ENCODE measurements at regions not wholly inside any gene's neighbourhood (a gene's known extent, or its start where the extent isn't known, plus 50 kb on each side); places are given as distances from the start of the nearest gene placed in this dataset.

DNA sequence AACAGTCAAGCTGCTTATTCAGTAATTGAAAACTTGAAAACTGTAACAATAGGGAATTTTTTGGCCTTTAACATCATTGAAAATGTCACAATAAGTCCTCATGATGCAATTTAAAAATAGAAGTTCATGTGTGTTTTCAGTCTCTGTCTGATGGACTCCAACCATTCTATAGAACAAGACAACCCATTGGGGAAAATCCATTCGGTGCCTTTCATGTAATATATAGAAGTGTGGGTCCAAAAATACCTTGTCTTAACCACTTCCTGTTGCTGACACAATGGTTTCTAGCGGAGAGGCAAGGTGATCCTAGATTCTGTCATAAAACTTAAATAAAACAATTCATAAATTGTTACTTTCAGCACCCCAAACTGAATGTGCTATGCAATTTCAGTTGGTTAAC is 1131.3 kb upstream of the MAP3K7 start (continued):
- TF ChIP-seq LARP7 (IDR thresholded peaks at IDR 0.05), result no peak
- 0 out of 2 replicates have a peak, but pooled peaks have one; percentile 32 for TF ChIP-seq NBN (IDR thresholded peaks at IDR 0.05)
- TF ChIP-seq NR2C2 (IDR thresholded peaks at IDR 0.05; ENCODE audit: borderline replicate concordance, control insufficient read depth, insufficient read length, low read depth), result no peak
- no peak for TF ChIP-seq RFX5 (IDR thresholded peaks at IDR 0.05; ENCODE audit: low read depth, low read length)
- no peak for TF ChIP-seq ZSCAN29 (IDR thresholded peaks at IDR 0.05)
- peak; percentile 93 for TF ChIP-seq MEF2B (IDR thresholded peaks at IDR 0.05; ENCODE audit: partially characterized antibody, poor library complexity, severe bottlenecking)
- TF ChIP-seq, protein P1, sequence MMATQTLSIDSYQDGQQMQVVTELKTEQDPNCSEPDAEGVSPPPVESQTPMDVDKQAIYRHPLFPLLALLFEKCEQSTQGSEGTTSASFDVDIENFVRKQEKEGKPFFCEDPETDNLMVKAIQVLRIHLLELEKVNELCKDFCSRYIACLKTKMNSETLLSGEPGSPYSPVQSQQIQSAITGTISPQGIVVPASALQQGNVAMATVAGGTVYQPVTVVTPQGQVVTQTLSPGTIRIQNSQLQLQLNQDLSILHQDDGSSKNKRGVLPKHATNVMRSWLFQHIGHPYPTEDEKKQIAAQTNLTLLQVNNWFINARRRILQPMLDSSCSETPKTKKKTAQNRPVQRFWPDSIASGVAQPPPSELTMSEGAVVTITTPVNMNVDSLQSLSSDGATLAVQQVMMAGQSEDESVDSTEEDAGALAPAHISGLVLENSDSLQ (IDR thresholded peaks at IDR 0.05), result no peak
- TF ChIP-seq, protein P2, sequence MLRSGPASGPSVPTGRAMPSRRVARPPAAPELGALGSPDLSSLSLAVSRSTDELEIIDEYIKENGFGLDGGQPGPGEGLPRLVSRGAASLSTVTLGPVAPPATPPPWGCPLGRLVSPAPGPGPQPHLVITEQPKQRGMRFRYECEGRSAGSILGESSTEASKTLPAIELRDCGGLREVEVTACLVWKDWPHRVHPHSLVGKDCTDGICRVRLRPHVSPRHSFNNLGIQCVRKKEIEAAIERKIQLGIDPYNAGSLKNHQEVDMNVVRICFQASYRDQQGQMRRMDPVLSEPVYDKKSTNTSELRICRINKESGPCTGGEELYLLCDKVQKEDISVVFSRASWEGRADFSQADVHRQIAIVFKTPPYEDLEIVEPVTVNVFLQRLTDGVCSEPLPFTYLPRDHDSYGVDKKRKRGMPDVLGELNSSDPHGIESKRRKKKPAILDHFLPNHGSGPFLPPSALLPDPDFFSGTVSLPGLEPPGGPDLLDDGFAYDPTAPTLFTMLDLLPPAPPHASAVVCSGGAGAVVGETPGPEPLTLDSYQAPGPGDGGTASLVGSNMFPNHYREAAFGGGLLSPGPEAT (IDR thresholded peaks at IDR 0.05; ENCODE audit: low read depth), result peak; percentile 80
- no peak for TF ChIP-seq SRF (IDR thresholded peaks at IDR 0.05; ENCODE audit: low read depth in 2 of 2, low read length in 2 of 2)
- 0 out of 2 replicates have a peak, but pooled peaks have one; percentile 41 for TF ChIP-seq CBFB (IDR thresholded peaks at IDR 0.05; ENCODE audit: low read depth)
- 0 out of 2 replicates have a peak, but pooled peaks have one; percentile 25 for TF ChIP-seq CHD2 (IDR thresholded peaks at IDR 0.05; ENCODE audit: borderline replicate concordance, low read depth, low read length)
- no peak for TF ChIP-seq KDM1A (IDR thresholded peaks at IDR 0.05; ENCODE audit: borderline replicate concordance)
- TF ChIP-seq, protein P3, sequence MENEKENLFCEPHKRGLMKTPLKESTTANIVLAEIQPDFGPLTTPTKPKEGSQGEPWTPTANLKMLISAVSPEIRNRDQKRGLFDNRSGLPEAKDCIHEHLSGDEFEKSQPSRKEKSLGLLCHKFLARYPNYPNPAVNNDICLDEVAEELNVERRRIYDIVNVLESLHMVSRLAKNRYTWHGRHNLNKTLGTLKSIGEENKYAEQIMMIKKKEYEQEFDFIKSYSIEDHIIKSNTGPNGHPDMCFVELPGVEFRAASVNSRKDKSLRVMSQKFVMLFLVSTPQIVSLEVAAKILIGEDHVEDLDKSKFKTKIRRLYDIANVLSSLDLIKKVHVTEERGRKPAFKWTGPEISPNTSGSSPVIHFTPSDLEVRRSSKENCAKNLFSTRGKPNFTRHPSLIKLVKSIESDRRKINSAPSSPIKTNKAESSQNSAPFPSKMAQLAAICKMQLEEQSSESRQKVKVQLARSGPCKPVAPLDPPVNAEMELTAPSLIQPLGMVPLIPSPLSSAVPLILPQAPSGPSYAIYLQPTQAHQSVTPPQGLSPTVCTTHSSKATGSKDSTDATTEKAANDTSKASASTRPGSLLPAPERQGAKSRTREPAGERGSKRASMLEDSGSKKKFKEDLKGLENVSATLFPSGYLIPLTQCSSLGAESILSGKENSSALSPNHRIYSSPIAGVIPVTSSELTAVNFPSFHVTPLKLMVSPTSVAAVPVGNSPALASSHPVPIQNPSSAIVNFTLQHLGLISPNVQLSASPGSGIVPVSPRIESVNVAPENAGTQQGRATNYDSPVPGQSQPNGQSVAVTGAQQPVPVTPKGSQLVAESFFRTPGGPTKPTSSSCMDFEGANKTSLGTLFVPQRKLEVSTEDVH (IDR thresholded peaks at IDR 0.05; ENCODE audit: low read depth, partially characterized antibody), result no peak
- no peak for TF ChIP-seq SMAD1 (IDR thresholded peaks at IDR 0.05; ENCODE audit: low read depth, partially characterized antibody)
- TF ChIP-seq, protein P4, sequence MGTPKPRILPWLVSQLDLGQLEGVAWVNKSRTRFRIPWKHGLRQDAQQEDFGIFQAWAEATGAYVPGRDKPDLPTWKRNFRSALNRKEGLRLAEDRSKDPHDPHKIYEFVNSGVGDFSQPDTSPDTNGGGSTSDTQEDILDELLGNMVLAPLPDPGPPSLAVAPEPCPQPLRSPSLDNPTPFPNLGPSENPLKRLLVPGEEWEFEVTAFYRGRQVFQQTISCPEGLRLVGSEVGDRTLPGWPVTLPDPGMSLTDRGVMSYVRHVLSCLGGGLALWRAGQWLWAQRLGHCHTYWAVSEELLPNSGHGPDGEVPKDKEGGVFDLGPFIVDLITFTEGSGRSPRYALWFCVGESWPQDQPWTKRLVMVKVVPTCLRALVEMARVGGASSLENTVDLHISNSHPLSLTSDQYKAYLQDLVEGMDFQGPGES (IDR thresholded peaks at IDR 0.05), result no peak
- no peak for TF ChIP-seq ZNF384 (IDR thresholded peaks at IDR 0.05; ENCODE audit: borderline replicate concordance, low read depth, low read length)
- peak; percentile 51 to 52; a peak in 2 of 4 replicates for TF ChIP-seq EP300 (IDR thresholded peaks at IDR 0.05; ENCODE audit: borderline replicate concordance in 1 of 2, control insufficient read depth in 1 of 2, low read depth in 2 of 2, low read length in 2 of 2)
- TF ChIP-seq ZNF217 (IDR thresholded peaks at IDR 0.05), result no peak
- no peak for TF ChIP-seq SUPT20H (IDR thresholded peaks at IDR 0.05; ENCODE audit: borderline replicate concordance, control insufficient read depth, low read depth, low read length)
- TF ChIP-seq, protein P5, sequence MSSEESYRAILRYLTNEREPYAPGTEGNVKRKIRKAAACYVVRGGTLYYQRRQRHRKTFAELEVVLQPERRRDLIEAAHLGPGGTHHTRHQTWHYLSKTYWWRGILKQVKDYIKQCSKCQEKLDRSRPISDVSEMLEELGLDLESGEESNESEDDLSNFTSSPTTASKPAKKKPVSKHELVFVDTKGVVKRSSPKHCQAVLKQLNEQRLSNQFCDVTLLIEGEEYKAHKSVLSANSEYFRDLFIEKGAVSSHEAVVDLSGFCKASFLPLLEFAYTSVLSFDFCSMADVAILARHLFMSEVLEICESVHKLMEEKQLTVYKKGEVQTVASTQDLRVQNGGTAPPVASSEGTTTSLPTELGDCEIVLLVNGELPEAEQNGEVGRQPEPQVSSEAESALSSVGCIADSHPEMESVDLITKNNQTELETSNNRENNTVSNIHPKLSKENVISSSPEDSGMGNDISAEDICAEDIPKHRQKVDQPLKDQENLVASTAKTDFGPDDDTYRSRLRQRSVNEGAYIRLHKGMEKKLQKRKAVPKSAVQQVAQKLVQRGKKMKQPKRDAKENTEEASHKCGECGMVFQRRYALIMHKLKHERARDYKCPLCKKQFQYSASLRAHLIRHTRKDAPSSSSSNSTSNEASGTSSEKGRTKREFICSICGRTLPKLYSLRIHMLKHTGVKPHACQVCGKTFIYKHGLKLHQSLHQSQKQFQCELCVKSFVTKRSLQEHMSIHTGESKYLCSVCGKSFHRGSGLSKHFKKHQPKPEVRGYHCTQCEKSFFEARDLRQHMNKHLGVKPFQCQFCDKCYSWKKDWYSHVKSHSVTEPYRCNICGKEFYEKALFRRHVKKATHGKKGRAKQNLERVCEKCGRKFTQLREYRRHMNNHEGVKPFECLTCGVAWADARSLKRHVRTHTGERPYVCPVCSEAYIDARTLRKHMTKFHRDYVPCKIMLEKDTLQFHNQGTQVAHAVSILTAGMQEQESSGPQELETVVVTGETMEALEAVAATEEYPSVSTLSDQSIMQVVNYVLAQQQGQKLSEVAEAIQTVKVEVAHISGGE (CRISPR knock-in tag; IDR thresholded peaks at IDR 0.05), result no peak
- peak; percentile 96 for TF ChIP-seq NFIC (IDR thresholded peaks at IDR 0.05; ENCODE audit: low read depth, low read length)
- peak; percentile 83 for TF ChIP-seq CREM (IDR thresholded peaks at IDR 0.05; ENCODE audit: low read depth)

Measured in GM12878 (cell line).